ENCODE measurements at regions not wholly inside any gene's neighbourhood (a gene's known extent, or its start where the extent isn't known, plus 50 kb on each side); places are given as distances from the start of the nearest gene placed in this dataset.
"Not testable (repeated sequence)": the region's sequence is repeated elsewhere in the genome, so short reads cannot be mapped to it uniquely, and the experiment has no call there.

DNA sequence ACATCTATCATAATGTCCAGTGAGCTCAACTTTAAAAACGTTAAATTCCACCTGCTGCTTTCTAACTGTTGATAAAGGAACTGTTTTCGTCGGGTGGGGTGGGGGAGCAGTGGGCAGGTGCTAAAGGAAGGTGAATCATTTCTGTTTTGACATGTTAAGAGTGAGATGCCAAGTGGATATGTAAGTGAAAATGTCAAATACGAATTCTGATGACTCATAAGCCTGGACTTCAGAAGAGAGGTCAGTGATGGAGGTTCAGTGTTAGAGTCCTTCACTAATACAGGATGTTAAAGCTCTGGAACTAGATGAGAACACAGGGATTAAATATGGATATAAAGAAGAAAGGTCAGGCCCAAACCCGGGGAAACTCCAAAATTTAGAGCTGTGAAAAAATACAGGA lies 617.9 kb upstream of the CTNND2 start:
- H3K36me3 Mint-ChIP-seq (ENCODE audit: low read depth) = no peaks in the 10 kb centered on the region
- H3K27me3 Mint-ChIP-seq = no peaks in the 10 kb centered on the region
- ChIA-PET CTCF (no interaction called here), POLR2A (no interaction called here)
- no peak overlapping the region for H3K27ac Mint-ChIP-seq
- H3K9me3 Mint-ChIP-seq = peaks cover 18% of the 10 kb centered on the region
- no peak overlapping the region for H3K4me3 Mint-ChIP-seq
- DNase-seq = no peak
- H3K4me1 Mint-ChIP-seq = no peaks in the 10 kb centered on the region

- H3K4me1 Mint-ChIP-seq; H3K4me3 Mint-ChIP-seq; H3K27me3 Mint-ChIP-seq; DNase-seq; H3K36me3 Mint-ChIP-seq (ENCODE audit: low read depth); CTCF ChIA-PET; POLR2A ChIA-PET; H3K27ac Mint-ChIP-seq: not testable (repeated sequence)
- H3K9me3 Mint-ChIP-seq = peaks cover 22% of the 10 kb centered on the region
Measured at GRCh38 chr5:12504983-12505382, 600.7 kb upstream of the CTNND2 start.

DNA sequence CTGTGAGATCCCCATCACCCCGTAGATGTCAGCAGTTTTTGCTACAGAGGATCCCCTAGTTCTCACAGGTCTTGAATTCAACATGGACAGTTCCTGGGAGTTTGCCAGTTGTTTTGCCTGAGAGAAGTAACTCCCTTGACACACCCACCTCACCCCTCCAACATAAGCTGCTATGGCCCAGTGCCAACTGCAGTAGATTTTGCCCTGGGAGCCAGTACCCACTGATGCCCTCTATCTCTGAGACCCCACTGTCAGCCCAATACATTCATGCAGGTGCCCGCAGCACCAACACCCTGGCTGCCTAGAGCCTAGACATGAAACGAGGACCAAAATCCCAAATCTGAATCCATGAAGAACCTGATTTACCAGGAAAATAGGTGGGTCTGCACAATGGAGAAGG lies 583.9 kb upstream of the CTNND2 start:
- no peak for DNase-seq
- ChIA-PET CTCF (no interaction called here), POLR2A (no interaction called here)
- Mint-ChIP-seq H3K4me3 (no peak overlapping the region), H3K27me3 (no peaks in the 10 kb centered on the region), H3K36me3 (ENCODE audit: low read depth) (no peaks in the 10 kb centered on the region), H3K9me3 (peaks cover 13% of the 10 kb centered on the region), H3K4me1 (no peaks in the 10 kb centered on the region), H3K27ac (no peak overlapping the region)

DNA sequence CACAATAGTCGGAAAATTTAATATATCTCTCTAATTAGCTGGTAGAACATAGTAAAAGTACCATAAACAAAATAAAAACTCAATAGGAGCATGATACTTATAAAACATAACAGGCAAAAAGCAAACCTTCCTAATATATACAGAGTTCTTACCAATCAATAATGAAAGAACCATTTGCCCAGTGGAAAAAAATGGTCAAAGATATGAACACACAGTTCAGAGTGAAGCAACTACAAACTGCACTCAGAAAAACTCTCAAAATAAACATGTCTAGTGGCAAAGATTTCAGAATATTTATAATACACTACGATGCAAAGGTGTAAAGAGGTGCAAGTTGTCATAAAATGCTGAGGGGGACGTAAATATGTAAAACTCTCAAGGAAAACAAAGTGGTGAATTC lies 576.2 kb upstream of the CTNND2 start:
- ChIA-PET POLR2A (no interaction called here), CTCF (no interaction called here)
- H3K4me3 Mint-ChIP-seq = no peak overlapping the region
- no peak overlapping the region for H3K27ac Mint-ChIP-seq
- H3K27me3 Mint-ChIP-seq = no peaks in the 10 kb centered on the region
- no peaks in the 10 kb centered on the region for H3K36me3 Mint-ChIP-seq (ENCODE audit: low read depth)
- H3K9me3 Mint-ChIP-seq = peaks cover 6% of the 10 kb centered on the region
- no peak for DNase-seq
- H3K4me1 Mint-ChIP-seq = no peaks in the 10 kb centered on the region

DNA sequence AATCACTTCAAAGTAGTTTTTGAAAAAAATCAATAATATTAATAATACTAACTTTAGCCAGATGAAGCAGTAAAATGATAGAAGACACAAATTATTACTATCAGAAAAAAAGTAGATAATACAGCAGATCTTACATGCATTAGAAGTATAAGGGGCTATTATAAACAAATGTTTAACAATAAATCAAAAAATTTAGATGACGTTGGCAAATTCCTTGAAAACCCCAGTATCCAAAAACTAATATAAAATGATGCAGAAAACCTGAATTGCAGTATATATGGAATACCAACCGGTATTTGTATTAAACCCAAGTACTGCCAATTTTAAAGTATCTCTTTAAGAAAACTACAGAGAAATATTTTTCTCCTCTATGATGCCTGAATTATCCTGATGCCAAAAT lies 573.3 kb upstream of the CTNND2 start:
- H3K27me3 Mint-ChIP-seq = no peaks in the 10 kb centered on the region
- H3K9me3 Mint-ChIP-seq = peaks cover 7% of the 10 kb centered on the region
- DNase-seq = no peak
- H3K36me3 Mint-ChIP-seq (ENCODE audit: low read depth) = no peaks in the 10 kb centered on the region
- no peak overlapping the region for H3K4me3 Mint-ChIP-seq
- no peaks in the 10 kb centered on the region for H3K4me1 Mint-ChIP-seq
- no peak overlapping the region for H3K27ac Mint-ChIP-seq
- CTCF ChIA-PET = no interaction called here
- POLR2A ChIA-PET = no interaction called here

GRCh38 chr5:12467799-12468198 lies 563.6 kb upstream of the CTNND2 start:
- Mint-ChIP-seq H3K27me3 (no peaks in the 10 kb centered on the region), H3K27ac (no peak overlapping the region), H3K9me3 (peaks cover 22% of the 10 kb centered on the region), H3K4me3 (no peak overlapping the region), H3K36me3 (ENCODE audit: low read depth) (no peaks in the 10 kb centered on the region), H3K4me1 (no peaks in the 10 kb centered on the region)
- POLR2A ChIA-PET = no interaction called here
- CTCF ChIA-PET = no interaction called here
- no peak for DNase-seq

- ChIA-PET POLR2A (no interaction called here), CTCF (no interaction called here)
- Mint-ChIP-seq H3K27ac (no peak overlapping the region), H3K4me3 (no peak overlapping the region), H3K9me3 (peaks cover 16% of the 10 kb centered on the region), H3K36me3 (ENCODE audit: low read depth) (no peaks in the 10 kb centered on the region), H3K4me1 (no peaks in the 10 kb centered on the region), H3K27me3 (no peaks in the 10 kb centered on the region)
- no peak for DNase-seq
Measured at GRCh38 chr5:12460493-12461261, 556.4 kb upstream of the CTNND2 start.

- DNase-seq = no peak
- POLR2A ChIA-PET = no interaction called here
- H3K27me3 Mint-ChIP-seq = no peaks in the 10 kb centered on the region
- H3K4me1 Mint-ChIP-seq = no peaks in the 10 kb centered on the region
- H3K4me3 Mint-ChIP-seq = no peak overlapping the region
- no peak overlapping the region for H3K27ac Mint-ChIP-seq
- CTCF ChIA-PET = no interaction called here
- no peaks in the 10 kb centered on the region for H3K36me3 Mint-ChIP-seq (ENCODE audit: low read depth)
- peaks cover 16% of the 10 kb centered on the region for H3K9me3 Mint-ChIP-seq
Measured at GRCh38 chr5:12459326-12459725, 555.1 kb upstream of the CTNND2 start.

GRCh38 chr5:12419075-12419474 lies 514.8 kb upstream of the CTNND2 start:
- no peak overlapping the region for H3K4me3 Mint-ChIP-seq
- H3K27ac Mint-ChIP-seq = no peak overlapping the region
- no peaks in the 10 kb centered on the region for H3K36me3 Mint-ChIP-seq (ENCODE audit: low read depth)
- DNase-seq = no peak
- peaks cover 7% of the 10 kb centered on the region for H3K9me3 Mint-ChIP-seq
- CTCF ChIA-PET = no interaction called here
- POLR2A ChIA-PET = no interaction called here
- no peaks in the 10 kb centered on the region for H3K27me3 Mint-ChIP-seq
- no peaks in the 10 kb centered on the region for H3K4me1 Mint-ChIP-seq

DNA sequence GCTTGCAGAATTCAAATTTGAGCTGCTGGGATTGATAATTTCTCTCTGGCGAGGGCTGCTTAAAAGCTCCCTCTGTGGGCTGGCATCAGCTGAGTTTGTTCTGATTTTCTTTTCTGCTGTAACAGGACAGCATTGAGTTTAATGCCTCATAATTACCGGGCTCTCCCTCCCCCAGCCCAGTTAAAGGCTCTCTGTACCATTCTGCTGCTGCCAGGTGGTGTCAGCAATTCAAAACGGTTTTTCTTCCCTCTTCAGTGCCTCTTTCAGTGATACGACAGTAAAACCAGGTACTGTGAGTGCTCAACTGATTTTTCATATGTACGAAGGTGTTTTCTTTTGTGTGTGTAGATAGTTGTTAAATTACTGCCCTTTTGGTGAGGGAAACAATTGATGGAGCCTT lies 509.3 kb upstream of the CTNND2 start:
- ChIA-PET POLR2A (no interaction called here), CTCF (no interaction called here)
- no peak overlapping the region for H3K27ac Mint-ChIP-seq
- no peak for DNase-seq
- peaks cover 12% of the 10 kb centered on the region for H3K9me3 Mint-ChIP-seq
- no peaks in the 10 kb centered on the region for H3K27me3 Mint-ChIP-seq
- no peak overlapping the region for H3K4me3 Mint-ChIP-seq
- no peaks in the 10 kb centered on the region for H3K36me3 Mint-ChIP-seq (ENCODE audit: low read depth)
- H3K4me1 Mint-ChIP-seq = no peaks in the 10 kb centered on the region

- peaks cover 12% of the 10 kb centered on the region for H3K9me3 Mint-ChIP-seq
- ChIA-PET CTCF (no interaction called here), POLR2A (no interaction called here)
- DNase-seq = no peak
- no peaks in the 10 kb centered on the region for H3K27me3 Mint-ChIP-seq
- no peaks in the 10 kb centered on the region for H3K36me3 Mint-ChIP-seq (ENCODE audit: low read depth)
- H3K27ac Mint-ChIP-seq = no peak overlapping the region
- H3K4me3 Mint-ChIP-seq = no peak overlapping the region
- no peaks in the 10 kb centered on the region for H3K4me1 Mint-ChIP-seq
Measured at GRCh38 chr5:12413075-12413474, 508.8 kb upstream of the CTNND2 start.

DNA sequence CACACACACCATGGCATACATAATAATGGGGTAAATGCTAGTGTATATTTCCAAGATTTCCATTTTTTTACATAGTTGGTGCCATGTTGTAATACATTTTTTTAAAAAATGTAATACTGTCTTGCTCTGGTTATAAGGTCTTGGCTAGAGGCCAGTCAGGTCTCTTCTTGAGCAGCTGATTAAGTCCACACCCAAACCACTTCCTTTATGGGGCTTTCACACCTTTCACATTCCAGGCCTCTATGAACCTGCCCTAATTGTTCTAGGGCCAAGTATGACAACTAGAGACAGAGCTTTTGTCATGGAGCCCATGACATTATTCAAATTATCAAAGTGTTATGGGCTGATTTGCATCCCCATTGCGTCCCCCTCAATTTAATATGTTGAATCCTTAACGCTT lies 495.6 kb upstream of the CTNND2 start:
- Mint-ChIP-seq H3K9me3 (peaks cover 6% of the 10 kb centered on the region), H3K4me3 (no peak overlapping the region), H3K27me3 (no peaks in the 10 kb centered on the region), H3K4me1 (no peaks in the 10 kb centered on the region), H3K27ac (no peak overlapping the region), H3K36me3 (ENCODE audit: low read depth) (no peaks in the 10 kb centered on the region)
- DNase-seq = no peak
- ChIA-PET POLR2A (no interaction called here), CTCF (no interaction called here)

DNA sequence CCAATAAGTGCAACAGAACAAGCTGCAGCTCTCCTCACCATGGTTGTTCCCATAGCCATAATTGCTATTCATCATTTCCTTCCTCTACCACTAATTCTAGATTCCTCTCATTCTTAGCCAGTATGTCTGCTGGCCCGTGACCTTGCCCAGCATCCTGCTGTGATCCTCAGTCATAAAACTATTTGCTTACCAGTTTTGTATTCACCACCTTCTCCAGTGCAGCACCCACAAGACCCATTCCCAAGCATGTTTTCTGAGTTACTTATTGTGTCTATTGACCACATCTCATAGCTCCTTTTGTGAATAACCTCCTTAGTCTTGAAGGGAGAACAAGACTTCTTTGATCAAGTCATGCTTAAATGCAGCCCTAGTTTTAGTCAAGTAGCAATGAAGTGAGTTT lies 488.0 kb upstream of the CTNND2 start:
- ChIA-PET CTCF (no interaction called here), POLR2A (no interaction called here)
- Mint-ChIP-seq H3K27ac (no peak overlapping the region), H3K4me1 (no peaks in the 10 kb centered on the region), H3K27me3 (no peaks in the 10 kb centered on the region), H3K36me3 (ENCODE audit: low read depth) (no peaks in the 10 kb centered on the region), H3K4me3 (no peak overlapping the region), H3K9me3 (no peaks in the 10 kb centered on the region)
- DNase-seq = no peak

GRCh38 chr5:12385095-12385494 lies 480.8 kb upstream of the CTNND2 start:
- H3K36me3 Mint-ChIP-seq (ENCODE audit: low read depth) = no peaks in the 10 kb centered on the region
- H3K4me1 Mint-ChIP-seq = no peaks in the 10 kb centered on the region

DNA sequence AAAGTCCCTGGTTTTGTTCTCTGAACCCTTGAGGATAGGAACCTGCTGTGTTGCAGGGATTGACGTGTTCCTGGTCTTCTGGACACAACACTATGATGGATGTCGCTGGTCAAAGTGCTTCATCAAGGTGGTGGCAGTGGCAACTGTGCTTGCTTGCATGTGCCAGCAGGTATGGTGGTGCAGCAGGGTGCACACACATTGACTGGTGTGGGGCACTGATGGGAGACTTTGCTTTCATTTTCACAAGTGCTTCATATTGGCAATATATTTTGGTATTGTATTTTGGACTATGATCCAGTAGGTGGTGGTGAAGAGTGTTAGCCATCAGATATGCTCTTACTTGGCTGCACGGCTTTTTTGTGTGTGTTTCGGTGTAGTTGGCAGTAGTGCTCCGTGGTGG lies 479.8 kb upstream of the CTNND2 start:
- H3K27ac Mint-ChIP-seq = no peak overlapping the region
- no peak overlapping the region for H3K4me3 Mint-ChIP-seq
- ChIA-PET POLR2A (no interaction called here), CTCF (no interaction called here)
- H3K27me3 Mint-ChIP-seq = no peaks in the 10 kb centered on the region
- H3K9me3 Mint-ChIP-seq = peaks cover 15% of the 10 kb centered on the region
- no peaks in the 10 kb centered on the region for H3K36me3 Mint-ChIP-seq (ENCODE audit: low read depth)
- no peaks in the 10 kb centered on the region for H3K4me1 Mint-ChIP-seq
- no peak for DNase-seq

More at GRCh38 chr5:12385095-12385494, 480.8 kb upstream of the CTNND2 start:
- Mint-ChIP-seq H3K27ac (no peak overlapping the region), H3K27me3 (no peaks in the 10 kb centered on the region), H3K9me3 (peaks cover 15% of the 10 kb centered on the region), H3K4me3 (no peak overlapping the region)
- CTCF ChIA-PET = no interaction called here
- DNase-seq = no peak
- POLR2A ChIA-PET = no interaction called here

Measured in activated CD4-positive, alpha-beta memory T cell treated with anti-CD3 and anti-CD28 coated beads, Interleukin-2, amount 10 ng/mL, durations not matched to agents 7 days and 5 days (primary cell).